Activated CD4-positive, alpha-beta T cell treated with anti-CD3 and anti-CD28 coated beads, Interleukin-2, amount 50 U/mL, for 48 hours (primary cell): ENCODE measurements at regions not wholly inside any gene's neighbourhood (a gene's known extent, or its start where the extent isn't known, plus 50 kb on each side); places are given as distances from the start of the nearest gene placed in this dataset.

ENCODE experiments used
- DNase-seq, 2 experiments: peaks; one replicate each; pipeline ENCODE4 v3.0.0-alpha.2; 2020

GRCh38 chr22:49155770-49156580 is 671.7 kb downstream of the BRD1 start:
- DNase-seq: no peak

DNA sequence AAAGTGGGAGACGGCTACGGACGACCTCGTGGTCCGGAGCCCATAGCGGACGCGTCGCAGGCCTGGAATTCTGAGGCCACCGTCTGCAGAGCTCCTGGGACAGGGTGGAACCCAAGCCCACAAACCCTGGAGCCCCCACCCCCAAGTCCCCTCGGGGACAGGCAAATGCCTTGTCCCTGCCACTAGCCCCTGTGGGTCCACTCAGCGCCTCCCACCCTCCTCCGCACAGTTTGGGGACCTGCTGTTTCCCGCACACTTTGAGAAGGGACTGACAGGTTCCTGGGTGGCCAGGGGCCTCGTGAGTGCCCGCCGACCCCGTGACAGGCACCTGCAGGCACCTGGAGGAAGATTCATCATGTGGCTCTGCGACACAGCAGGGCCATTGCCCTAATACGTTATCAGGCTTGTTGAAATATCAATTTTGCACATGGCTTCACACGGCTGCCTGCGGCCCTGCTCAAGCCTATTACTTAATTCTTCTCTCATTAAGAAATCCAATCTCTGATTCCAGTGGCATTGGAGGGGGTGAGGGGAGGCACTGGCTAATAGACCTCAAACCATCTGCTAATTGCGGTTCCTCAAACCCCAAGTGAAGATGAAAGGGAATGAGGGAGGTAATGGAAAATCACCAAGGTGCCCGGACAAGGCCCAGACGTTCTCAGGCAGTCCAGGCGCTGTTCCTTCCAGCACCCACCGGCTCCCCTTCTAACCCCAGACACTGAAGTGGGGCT is 672.5 kb downstream of the BRD1 start:
- no peak for DNase-seq

DNA sequence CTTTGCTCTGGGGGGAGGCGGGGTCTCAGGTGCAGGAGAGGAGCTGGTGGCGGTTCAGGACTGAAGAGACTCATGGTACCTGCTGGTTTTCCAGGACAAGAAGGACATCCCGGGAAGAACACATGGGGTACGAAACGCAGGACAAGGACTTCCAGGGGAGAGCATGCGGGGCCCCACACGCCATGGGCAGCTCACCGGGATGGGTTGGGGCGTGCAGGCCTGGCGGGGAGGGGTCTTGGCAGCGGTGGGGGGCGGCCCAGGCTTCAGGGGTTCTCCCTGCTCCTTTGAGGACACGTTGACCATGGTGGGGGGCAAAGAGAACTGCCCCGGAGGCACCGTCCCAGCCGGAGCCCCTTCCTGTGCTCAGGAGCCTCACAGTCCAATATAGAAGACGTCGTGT is 673.2 kb downstream of the BRD1 start:
- no peak for DNase-seq

DNA sequence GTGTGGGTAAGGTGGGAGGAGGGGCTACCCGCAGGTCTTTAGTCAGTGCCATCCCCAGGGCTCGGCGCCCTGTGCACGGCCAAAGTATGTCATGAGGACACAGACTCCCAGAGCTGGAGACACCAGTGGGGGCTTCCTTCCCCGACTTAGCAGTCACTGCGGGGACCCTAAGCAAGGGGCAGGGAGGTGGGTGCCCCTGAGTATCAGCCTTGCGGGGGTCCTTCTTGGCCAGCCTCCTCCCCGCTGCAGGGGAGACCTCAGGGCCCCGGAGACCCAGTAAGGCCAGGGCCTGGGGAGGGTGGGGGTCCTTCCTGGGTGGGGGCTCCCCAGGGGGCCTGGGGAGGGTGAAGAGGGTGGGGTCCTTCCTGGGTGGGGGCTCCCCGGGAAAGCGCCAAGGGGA is 673.8 kb downstream of the BRD1 start:
- DNase-seq: no peak

DNA sequence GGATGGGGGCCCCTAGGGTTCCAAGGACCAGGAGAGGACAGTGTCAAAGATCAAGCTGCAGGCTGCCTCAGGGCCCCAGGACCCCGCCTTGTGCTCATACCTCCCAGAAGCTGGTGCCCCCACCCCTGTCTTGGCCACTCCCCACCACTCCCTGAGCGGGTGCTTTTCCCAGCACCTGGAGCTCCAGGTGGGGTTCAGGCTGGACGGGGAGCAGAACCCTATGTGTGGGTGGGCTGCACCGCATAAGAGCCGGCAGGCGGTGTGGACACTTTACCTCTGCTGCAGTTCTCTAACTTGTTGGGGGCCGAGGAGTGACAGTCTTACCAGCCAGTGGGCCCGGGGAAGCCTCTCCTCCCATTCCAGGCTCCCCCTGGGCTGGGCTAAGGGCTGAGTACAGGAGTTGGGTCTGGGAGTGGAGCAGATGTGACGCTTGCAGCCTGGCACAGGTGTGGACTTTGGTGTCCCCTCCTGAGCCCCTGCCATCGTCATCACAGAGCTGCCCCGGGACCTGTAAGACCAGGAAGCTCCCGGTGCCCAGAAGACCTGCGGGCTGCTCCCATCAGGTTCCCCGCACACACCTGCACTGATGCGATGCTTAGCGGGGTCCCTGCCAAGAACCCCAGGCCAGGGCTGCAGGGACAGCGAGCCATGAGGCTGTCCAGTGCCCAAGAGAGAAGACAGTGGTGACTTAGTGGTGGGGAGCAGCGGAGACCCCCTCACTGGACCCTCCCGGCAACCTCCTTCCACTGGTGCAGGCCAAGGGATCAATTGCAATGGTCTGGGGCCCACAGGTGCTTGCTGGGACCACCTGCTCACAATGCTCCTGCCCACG is 674.5 kb downstream of the BRD1 start:
- DNase-seq: no peak

DNA sequence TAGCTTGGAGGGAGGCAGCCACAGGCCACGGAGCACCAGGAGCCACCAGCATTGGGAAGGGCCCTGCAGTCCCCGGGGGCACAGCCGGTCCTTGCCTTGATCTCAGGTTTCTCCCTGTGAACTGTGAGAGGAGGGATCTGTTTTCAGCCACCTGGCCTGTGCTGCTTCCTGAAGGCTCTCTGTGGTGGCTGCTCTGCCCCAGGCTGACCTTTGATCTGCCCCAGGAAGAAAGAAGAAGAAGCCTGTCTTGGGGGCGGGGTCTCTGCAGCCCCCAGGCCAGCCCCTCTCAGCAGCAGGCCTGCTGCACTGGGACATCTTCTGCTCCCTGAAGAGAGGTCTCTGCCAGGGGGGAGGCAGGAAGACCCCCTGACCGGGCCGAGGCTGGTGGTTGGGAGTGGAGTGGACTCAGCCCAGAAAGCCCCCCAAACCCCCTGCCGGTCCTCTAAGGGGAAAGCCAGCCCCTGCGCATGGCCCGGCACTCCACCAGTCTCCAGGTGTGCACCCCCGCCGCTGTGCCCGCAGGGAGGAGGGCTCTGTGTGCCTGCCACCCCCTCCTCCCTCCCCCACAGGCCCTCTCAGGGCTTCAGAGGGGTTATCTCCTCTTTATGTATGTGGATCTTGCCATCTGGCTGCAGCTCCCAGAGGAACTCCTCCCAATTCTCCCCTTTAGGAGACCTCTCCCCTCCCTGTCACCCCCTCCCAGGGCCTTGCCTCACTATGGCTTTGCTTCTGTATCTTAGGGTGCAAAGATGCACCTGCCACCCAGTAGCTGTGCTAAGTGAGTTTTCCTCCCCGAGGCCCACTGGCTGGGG is 675.3 kb downstream of the BRD1 start:
- no peak for DNase-seq

DNA sequence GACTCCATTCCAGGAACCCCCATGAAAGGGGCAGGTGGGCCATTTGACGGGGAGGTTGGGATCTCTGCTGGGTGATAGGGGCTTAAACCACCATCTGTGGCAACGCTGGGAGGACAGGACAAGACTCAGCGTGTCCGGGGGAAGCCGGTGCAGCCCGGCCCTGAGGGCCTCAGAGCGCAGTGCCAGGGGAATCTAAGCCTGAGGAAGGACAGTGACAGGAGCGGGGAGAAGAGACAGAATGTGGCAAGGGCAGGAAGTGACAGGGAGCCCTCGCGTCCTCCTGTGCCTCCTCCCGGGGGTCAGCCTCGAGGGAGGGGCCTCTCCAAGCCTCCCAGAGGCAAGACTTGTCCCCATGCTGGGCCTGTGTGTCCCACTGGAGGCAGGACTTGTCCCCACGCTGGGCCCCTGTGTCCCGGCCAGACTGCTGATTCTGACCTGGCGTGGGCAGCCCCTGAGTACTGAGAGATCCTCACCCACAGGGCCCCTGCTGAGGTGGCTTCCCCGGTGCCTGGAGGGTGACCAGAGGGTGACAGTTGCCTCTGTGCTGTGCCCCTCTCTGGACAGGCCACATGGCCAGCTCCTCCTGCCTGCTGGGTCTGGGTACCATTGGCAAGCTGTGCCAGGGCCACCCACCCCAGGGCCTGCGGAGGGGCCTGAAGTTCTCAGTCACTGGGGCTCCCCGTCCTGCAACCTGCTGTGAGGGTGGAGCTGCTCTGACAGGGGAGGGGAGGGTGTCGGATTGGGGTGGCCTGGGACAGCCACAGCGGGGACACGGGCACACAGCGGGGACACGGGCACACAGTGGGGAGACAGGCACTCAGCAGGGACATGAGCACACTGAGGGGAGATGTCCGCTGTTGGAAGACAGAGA is 676.2 kb downstream of the BRD1 start:
- no peak for DNase-seq

- no peak for DNase-seq
Measured at GRCh38 chr22:49150801-49151221, 676.9 kb downstream of the BRD1 start.

DNA sequence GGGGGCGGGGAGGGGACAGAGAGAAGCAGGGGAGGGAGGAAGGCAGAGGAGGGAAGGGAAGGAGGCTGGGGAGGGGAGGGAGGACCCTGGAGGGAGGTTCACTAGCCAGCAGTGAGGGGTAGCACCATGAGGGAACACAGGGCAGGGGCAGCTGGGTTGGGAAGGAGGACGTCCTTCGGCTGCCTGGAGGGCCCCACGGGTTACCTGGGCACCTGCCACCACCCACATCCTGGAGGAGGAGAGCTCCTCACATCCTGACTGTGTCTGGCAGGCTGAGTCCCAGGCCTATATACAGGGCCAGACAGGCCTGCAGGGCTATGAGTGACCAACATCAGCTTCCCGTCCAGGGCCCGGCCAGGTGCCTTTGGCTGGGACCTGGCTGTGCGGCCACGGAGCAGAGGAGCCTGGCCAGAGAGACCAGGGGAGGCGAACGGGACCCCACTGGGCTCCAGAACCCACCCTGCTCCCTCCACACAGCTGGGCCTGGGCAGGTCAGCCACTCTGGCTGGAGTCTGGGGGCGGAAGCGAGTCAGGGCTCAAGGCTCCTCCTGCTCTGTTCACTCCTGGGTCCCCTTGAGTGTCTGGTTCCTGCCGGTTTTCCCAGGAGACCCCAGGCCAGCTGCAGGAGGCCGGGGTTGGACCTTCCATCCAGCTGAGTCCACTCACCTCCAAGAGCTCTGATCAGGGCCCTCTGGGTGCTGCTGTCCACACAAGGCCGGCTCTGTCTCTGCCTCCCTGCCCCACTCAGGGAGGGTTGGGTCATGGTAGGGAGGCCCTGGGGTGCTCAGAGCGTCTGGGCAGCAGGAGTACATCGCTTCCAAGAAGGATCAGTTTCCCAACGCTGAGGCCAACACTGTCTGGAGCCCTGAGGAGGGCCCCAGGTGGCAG is 677.7 kb downstream of the BRD1 start:
- no peak for DNase-seq

- DNase-seq: no peak
Measured at GRCh38 chr22:49148895-49149418, 678.7 kb downstream of the BRD1 start.

DNA sequence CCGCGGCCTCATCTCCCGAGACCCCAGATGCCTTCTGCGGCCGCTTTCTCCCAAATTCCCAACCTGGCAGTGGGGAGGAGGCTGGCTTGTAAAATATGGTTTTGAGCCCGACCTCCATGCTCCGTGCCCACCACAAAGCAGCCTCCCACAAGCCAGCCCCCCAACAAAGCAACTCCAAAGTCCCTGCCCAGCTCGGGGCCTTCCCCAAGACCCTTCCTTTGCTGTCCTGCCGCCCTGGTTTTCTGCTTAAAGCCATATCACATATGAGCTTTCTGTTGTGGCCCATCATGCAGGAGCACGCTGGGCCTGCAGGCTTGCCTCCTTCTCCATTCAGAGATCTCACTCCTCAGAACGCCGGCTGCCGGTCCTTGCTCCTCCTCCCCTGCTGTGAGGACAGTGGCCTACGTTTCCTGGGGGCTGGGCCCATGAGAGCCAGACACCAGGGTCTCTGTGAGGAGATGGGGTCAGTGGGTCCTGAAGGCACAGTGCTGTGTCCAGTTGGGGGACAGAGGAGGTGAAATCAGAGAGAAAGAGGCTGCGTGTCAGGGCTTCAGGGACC is 680.0 kb downstream of the BRD1 start:
- DNase-seq: no peak

- DNase-seq: no peak
Measured at GRCh38 chr22:49147171-49147570, 680.5 kb downstream of the BRD1 start.

DNA sequence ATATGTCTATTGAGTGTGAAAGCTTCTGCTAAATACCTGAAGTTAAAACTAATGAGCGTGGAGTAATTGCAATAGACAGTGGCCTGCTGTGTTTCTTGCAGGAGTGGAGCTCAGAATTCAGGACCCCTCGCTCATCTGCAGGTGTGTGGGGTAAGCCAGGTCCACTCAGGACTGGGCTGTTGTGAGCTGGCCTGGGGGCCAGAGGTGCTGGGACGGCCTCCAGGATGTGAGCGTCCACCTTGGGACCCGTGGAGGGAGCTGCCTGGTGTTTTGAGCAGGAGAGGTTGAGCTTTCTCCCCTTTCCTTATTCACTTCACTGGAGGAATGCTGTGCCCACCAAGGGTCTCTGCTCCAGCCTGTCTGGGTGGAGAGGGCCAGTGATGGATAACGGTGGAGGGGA is 681.2 kb downstream of the BRD1 start:
- no peak for DNase-seq

DNA sequence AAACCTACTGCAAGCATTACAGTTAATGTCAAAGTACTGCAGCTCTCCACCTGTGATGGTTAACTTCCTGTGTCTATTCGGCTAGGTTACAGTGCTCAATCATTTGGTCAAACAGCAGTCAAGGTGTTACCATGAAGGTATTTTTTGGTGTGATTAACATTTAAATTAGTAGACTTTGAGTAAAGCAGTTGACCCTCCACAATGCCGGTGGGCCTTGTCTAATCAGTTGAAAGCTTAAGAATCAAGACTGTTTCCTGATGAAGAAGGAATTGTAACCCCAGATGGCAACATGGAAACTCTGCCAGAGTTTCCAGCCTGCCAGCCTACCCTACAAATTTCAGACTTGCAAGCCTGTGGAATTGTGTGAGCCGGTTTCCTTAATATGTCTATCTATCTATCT is 683.9 kb downstream of the BRD1 start:
- DNase-seq: no peak

DNA sequence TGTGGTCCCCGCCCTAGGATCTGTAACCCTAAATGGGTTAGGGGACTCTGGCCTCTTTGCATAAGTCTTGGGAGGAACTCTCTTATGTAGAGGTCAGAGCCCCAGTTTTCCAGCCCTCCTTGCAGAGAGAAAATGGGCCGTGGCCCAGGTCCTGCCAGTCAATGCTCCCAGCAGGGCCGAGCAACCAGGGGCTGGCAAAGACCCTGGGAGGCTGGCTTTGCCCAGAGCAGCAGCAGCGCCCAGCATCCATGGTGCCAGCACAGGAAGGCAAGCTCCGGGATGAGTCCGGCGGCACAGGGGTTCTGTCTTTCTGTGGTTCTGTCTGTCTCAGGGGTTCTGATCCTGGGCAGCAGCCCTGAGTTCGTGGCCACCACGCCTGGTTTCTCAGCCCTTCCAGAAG is 684.8 kb downstream of the BRD1 start:
- no peak for DNase-seq

DNA sequence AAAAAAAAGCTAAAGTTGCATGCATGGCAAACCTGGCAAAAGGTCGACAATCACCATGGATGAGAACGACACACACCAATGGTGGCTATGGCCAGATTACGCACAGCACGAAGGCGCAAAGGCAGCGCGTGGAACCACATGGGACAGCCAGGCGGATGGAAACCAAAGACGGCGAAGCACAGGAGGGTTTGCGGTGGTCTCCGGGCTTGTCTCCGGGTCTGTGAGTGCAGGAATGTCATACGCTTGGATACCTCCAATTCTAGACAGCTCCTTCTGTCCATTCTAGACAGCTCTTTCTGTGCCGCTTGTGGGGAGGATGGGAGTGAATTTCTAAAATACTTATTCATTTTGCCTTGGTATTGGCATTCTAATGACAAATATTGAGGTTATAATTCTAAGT is 685.4 kb downstream of the BRD1 start:
- no peak for DNase-seq

DNA sequence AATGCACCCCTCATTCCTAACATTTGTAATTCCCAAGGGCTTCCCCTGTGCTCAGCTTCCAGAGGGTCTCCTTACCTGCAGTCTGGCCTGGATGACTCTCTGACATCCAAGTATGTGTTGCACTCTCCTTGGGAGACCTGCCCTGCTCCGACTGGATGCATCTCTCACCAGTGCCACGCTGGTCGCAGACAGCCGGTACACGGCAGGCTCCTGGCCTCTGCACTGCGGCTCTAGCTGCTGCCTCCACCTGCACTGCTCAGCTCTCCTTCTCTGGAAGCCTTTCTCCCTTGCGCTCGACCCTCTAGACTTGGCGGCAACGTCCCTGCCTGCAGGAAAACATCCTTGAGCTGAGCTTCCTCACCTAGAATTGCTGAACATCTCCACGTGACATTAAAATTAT is 685.9 kb downstream of the BRD1 start:
- no peak for DNase-seq

DNA sequence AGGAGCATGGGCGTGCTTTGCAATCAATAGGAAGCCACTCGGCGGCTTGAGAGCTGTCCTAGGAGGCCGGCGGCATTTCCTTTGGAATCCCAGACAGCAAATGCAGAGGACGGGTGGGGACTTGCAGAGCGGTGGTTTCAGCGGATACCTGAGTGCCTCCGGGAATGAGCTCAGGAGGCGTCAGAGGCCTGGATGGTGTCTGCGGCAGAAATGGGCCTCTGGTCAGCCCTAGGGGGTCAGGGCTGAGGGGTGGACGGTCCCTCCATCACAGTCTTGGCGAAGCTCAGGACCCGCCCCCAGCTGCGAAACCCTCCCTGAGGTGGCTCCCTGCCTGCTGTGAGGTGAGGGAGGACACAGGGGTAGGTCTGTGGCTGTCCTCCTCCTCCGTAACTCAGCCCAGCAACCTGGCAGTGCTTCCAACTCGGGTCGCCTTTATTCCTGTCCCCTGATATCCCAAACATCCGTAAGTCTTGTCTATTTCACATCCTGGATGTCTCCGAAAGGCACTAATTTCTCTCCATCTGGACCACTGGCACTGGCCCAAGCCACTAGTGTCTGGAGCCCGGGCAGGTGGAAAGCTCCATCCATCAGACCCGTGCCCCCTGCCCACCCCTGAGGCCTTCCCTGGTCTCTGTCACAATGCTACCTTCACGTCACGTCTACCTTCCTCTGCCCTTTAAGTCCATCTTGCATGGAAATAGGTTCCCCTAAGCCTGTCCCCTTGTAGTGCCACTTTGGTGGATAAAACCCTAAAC is 686.6 kb downstream of the BRD1 start:
- no peak for DNase-seq

- no peak for DNase-seq
Measured at GRCh38 chr22:49139492-49140151, 688.1 kb downstream of the BRD1 start.
